Chondrocyte (in vitro differentiated cells): ENCODE measurements at regions not wholly inside any gene's neighbourhood (a gene's known extent, or its start where the extent isn't known, plus 50 kb on each side); places are given as distances from the start of the nearest gene placed in this dataset.

ENCODE experiments used
- DNase-seq: peaks from one replicate; pipeline ENCODE4 v3.0.0; 2021; ENCODE audit warnings: mixed read lengths, low spot score
- H3K27ac Mint-ChIP-seq: one replicate; pipeline ENCODE4 v1.8.0; 2021; ENCODE audit warnings: mild to moderate bottlenecking, moderate library complexity, mixed read lengths; ENCODE audit not compliant: unreplicated experiment
- H3K27me3 Mint-ChIP-seq: 2 replicates; pipeline ENCODE4 v1.8.0; 2021; ENCODE audit warnings: low read depth, mixed read lengths
- H3K36me3 Mint-ChIP-seq: 2 replicates; pipeline ENCODE4 v1.8.0; 2021; ENCODE audit warnings: low read depth, mixed read lengths
- H3K4me1 Mint-ChIP-seq: 2 replicates; pipeline ENCODE4 v1.8.0; 2021; ENCODE audit warnings: low read depth, mild to moderate bottlenecking, mixed read lengths
- H3K4me3 Mint-ChIP-seq: one replicate; pipeline ENCODE4 v1.8.0; 2021; ENCODE audit warnings: mild to moderate bottlenecking, moderate library complexity, mixed read lengths; ENCODE audit not compliant: unreplicated experiment
- H3K9me3 Mint-ChIP-seq: 2 replicates; pipeline ENCODE4 v1.8.0; 2021; ENCODE audit warnings: low read depth, mixed read lengths
- TF ChIP-seq, protein P1 (sequence below): fragments of 200-600 bp; sonication (generic); IDR thresholded peaks from 2 replicates; pipeline ENCODE4 v1.5.0; 2021; ENCODE audit warnings: antibody characterized with exemption, mild to moderate bottlenecking, moderate library complexity

GRCh38 chr14:86027144-86027543 lies 497.2 kb downstream of the FLRT2 start:
- Mint-ChIP-seq H3K36me3 (peaks cover 2% of the 10 kb centered on the region), H3K27ac (no peak overlapping the region), H3K9me3 (peaks cover 18% of the 10 kb centered on the region), H3K27me3 (no peaks in the 10 kb centered on the region), H3K4me3 (no peak overlapping the region), H3K4me1 (peaks cover 2% of the 10 kb centered on the region)
- DNase-seq: no peak
- TF ChIP-seq, protein P1, sequence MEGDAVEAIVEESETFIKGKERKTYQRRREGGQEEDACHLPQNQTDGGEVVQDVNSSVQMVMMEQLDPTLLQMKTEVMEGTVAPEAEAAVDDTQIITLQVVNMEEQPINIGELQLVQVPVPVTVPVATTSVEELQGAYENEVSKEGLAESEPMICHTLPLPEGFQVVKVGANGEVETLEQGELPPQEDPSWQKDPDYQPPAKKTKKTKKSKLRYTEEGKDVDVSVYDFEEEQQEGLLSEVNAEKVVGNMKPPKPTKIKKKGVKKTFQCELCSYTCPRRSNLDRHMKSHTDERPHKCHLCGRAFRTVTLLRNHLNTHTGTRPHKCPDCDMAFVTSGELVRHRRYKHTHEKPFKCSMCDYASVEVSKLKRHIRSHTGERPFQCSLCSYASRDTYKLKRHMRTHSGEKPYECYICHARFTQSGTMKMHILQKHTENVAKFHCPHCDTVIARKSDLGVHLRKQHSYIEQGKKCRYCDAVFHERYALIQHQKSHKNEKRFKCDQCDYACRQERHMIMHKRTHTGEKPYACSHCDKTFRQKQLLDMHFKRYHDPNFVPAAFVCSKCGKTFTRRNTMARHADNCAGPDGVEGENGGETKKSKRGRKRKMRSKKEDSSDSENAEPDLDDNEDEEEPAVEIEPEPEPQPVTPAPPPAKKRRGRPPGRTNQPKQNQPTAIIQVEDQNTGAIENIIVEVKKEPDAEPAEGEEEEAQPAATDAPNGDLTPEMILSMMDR: no peak

- H3K4me1 Mint-ChIP-seq: peaks cover 4% of the 10 kb centered on the region
- H3K9me3 Mint-ChIP-seq: peaks cover 14% of the 10 kb centered on the region
- no peak overlapping the region for H3K4me3 Mint-ChIP-seq
- no peak overlapping the region for H3K27ac Mint-ChIP-seq
- no peaks in the 10 kb centered on the region for H3K36me3 Mint-ChIP-seq
- TF ChIP-seq, protein P1: no peak
- no peak for DNase-seq
- no peaks in the 10 kb centered on the region for H3K27me3 Mint-ChIP-seq
Measured at GRCh38 chr14:86022031-86022629, 492.2 kb downstream of the FLRT2 start.

DNA sequence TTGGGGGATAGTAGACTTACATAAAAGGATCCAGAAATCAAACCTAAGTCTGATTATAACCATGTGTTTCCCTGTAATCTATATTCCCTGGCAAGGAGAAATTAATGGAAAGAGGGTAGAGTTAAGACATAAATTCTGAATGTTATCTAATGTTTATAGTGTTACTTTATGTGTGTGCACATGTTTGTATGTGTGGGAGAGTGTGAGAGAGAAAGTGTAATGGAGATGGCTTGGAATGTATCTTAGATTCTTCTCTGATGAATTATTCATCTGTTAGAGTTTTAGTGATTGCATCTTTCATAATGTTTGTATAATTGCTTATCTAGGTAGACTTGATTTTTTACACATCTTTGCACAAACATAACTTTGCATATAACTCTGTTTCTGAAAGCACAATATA lies 490.9 kb downstream of the FLRT2 start:
- H3K27ac Mint-ChIP-seq: no peak overlapping the region
- DNase-seq: no peak
- H3K27me3 Mint-ChIP-seq: no peaks in the 10 kb centered on the region
- peaks cover 10% of the 10 kb centered on the region for H3K4me1 Mint-ChIP-seq
- no peaks in the 10 kb centered on the region for H3K36me3 Mint-ChIP-seq
- TF ChIP-seq, protein P1: no peak
- no peak overlapping the region for H3K4me3 Mint-ChIP-seq
- H3K9me3 Mint-ChIP-seq: peaks cover 8% of the 10 kb centered on the region

GRCh38 chr14:86015941-86016340 lies 486.0 kb downstream of the FLRT2 start:
- no peak for DNase-seq
- Mint-ChIP-seq H3K36me3 (no peaks in the 10 kb centered on the region), H3K4me1 (peaks cover 12% of the 10 kb centered on the region), H3K27ac (no peak overlapping the region), H3K4me3 (no peak overlapping the region), H3K27me3 (no peaks in the 10 kb centered on the region), H3K9me3 (peaks cover 4% of the 10 kb centered on the region)
- TF ChIP-seq, protein P1: no peak

DNA sequence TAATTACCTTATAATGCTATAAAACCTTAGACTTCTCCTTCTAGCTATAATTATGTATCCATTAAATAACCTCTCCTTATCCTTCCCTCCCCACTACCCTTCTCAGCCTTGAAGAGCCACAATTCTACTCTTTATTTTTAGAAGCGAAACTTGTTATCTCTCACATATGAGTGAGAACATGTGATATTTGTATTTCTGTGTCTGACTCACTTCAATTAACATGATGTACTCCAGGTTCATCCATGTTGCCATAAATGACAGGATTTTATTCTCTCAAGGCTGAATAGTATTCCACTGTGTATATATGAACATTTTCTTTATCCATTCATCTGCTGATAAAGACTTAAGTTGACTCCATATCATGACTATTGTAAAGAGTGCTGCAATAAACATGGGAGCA lies 485.6 kb downstream of the FLRT2 start:
- TF ChIP-seq, protein P1: no peak
- H3K27me3 Mint-ChIP-seq: no peaks in the 10 kb centered on the region
- DNase-seq: no peak
- no peak overlapping the region for H3K27ac Mint-ChIP-seq
- no peaks in the 10 kb centered on the region for H3K36me3 Mint-ChIP-seq
- H3K4me1 Mint-ChIP-seq: peaks cover 12% of the 10 kb centered on the region
- H3K9me3 Mint-ChIP-seq: peaks cover 4% of the 10 kb centered on the region
- H3K4me3 Mint-ChIP-seq: no peak overlapping the region
